ENCODE measurements at regions not wholly inside any gene's neighbourhood (a gene's known extent, or its start where the extent isn't known, plus 50 kb on each side); places are given as distances from the start of the nearest gene placed in this dataset.
"Not testable (repeated sequence)": the region's sequence is repeated elsewhere in the genome, so short reads cannot be mapped to it uniquely, and the experiment has no call there.

GRCh38 chr1:70745199-70745598, 302.4 kb downstream of the PTGER3 start:
- H3K36me3 Mint-ChIP-seq: no peaks in the 10 kb centered on the region
- DNase-seq: no peak
- H3K4me1 Mint-ChIP-seq (ENCODE audit: low read depth): no peaks in the 10 kb centered on the region
- H3K4me3 Mint-ChIP-seq: no peak overlapping the region
- no peak overlapping the region for H3K27ac Mint-ChIP-seq
- no peaks in the 10 kb centered on the region for H3K27me3 Mint-ChIP-seq
- peaks cover 69% of the 10 kb centered on the region for H3K9me3 Mint-ChIP-seq
- CTCF ChIA-PET: no interaction called here
- POLR2A ChIA-PET: no interaction called here
- intact Hi-C loops (cut with micrococcal nuclease): no loop called here

- H3K9me3 Mint-ChIP-seq: peaks cover 76% of the 10 kb centered on the region
- H3K4me3 Mint-ChIP-seq; H3K27ac Mint-ChIP-seq; DNase-seq; H3K36me3 Mint-ChIP-seq; POLR2A ChIA-PET; H3K4me1 Mint-ChIP-seq (ENCODE audit: low read depth); H3K27me3 Mint-ChIP-seq; CTCF ChIA-PET; intact Hi-C loops (cut with micrococcal nuclease): not testable (repeated sequence)
Observed at GRCh38 chr1:70746062-70746461, 301.6 kb downstream of the PTGER3 start.

GRCh38 chr1:70747123-70747522, 300.5 kb downstream of the PTGER3 start:
- H3K4me1 Mint-ChIP-seq (ENCODE audit: low read depth); H3K27me3 Mint-ChIP-seq; H3K36me3 Mint-ChIP-seq; intact Hi-C loops (cut with micrococcal nuclease); H3K27ac Mint-ChIP-seq; POLR2A ChIA-PET; CTCF ChIA-PET; DNase-seq; H3K4me3 Mint-ChIP-seq: not testable (repeated sequence)
- peaks cover 73% of the 10 kb centered on the region for H3K9me3 Mint-ChIP-seq

- POLR2A ChIA-PET; CTCF ChIA-PET; H3K4me3 Mint-ChIP-seq; intact Hi-C loops (cut with micrococcal nuclease); H3K4me1 Mint-ChIP-seq (ENCODE audit: low read depth); DNase-seq; H3K27me3 Mint-ChIP-seq; H3K36me3 Mint-ChIP-seq; H3K27ac Mint-ChIP-seq: not testable (repeated sequence)
- peaks cover 44% of the 10 kb centered on the region for H3K9me3 Mint-ChIP-seq
Observed at GRCh38 chr1:70751676-70752287, 295.8 kb downstream of the PTGER3 start.

- intact Hi-C loops (cut with micrococcal nuclease): no loop called here
- peaks cover 18% of the 10 kb centered on the region for H3K9me3 Mint-ChIP-seq
- H3K4me1 Mint-ChIP-seq (ENCODE audit: low read depth): no peaks in the 10 kb centered on the region
- H3K27me3 Mint-ChIP-seq: no peaks in the 10 kb centered on the region
- no peak for DNase-seq
- H3K27ac Mint-ChIP-seq: no peak overlapping the region
- POLR2A ChIA-PET: no interaction called here
- CTCF ChIA-PET: no interaction called here
- H3K4me3 Mint-ChIP-seq: no peak overlapping the region
- no peaks in the 10 kb centered on the region for H3K36me3 Mint-ChIP-seq
Observed at GRCh38 chr1:70754701-70755100, 292.9 kb downstream of the PTGER3 start.

- POLR2A ChIA-PET: no interaction called here
- no peak for DNase-seq
- H3K36me3 Mint-ChIP-seq: no peaks in the 10 kb centered on the region
- H3K9me3 Mint-ChIP-seq: no peaks in the 10 kb centered on the region
- H3K4me1 Mint-ChIP-seq (ENCODE audit: low read depth): no peaks in the 10 kb centered on the region
- H3K27me3 Mint-ChIP-seq: no peaks in the 10 kb centered on the region
- intact Hi-C loops (cut with micrococcal nuclease): no loop called here
- CTCF ChIA-PET: no interaction called here
- H3K27ac Mint-ChIP-seq: no peak overlapping the region
- no peak overlapping the region for H3K4me3 Mint-ChIP-seq
Observed at GRCh38 chr1:70760154-70760553, 287.5 kb downstream of the PTGER3 start.

GRCh38 chr1:70762386-70762785, 285.2 kb downstream of the PTGER3 start:
- Mint-ChIP-seq H3K27me3 (no peaks in the 10 kb centered on the region), H3K4me3 (no peak overlapping the region), H3K4me1 (ENCODE audit: low read depth) (no peaks in the 10 kb centered on the region), H3K9me3 (no peaks in the 10 kb centered on the region), H3K27ac (no peak overlapping the region), H3K36me3 (no peaks in the 10 kb centered on the region)
- no peak for DNase-seq
- intact Hi-C loops (cut with micrococcal nuclease): no loop called here
- ChIA-PET POLR2A (no interaction called here), CTCF (no interaction called here)

- H3K4me3 Mint-ChIP-seq: no peak overlapping the region
Observed at GRCh38 chr1:70764747-70765146, 282.9 kb downstream of the PTGER3 start.

GRCh38 chr1:70767377-70767776, 280.2 kb downstream of the PTGER3 start:
- CTCF ChIA-PET: no interaction called here

More at GRCh38 chr1:70764747-70765146, 282.9 kb downstream of the PTGER3 start:
- intact Hi-C loops (cut with micrococcal nuclease): no loop called here
- Mint-ChIP-seq H3K9me3 (peaks cover 3% of the 10 kb centered on the region), H3K4me1 (ENCODE audit: low read depth) (no peaks in the 10 kb centered on the region), H3K36me3 (no peaks in the 10 kb centered on the region), H3K27ac (no peak overlapping the region), H3K27me3 (no peaks in the 10 kb centered on the region)
- ChIA-PET CTCF (no interaction called here), POLR2A (no interaction called here)
- no peak for DNase-seq

GRCh38 chr1:70768216-70768615, 279.4 kb downstream of the PTGER3 start:
- no peak for DNase-seq
- no peaks in the 10 kb centered on the region for H3K27me3 Mint-ChIP-seq
- no peak overlapping the region for H3K27ac Mint-ChIP-seq
- intact Hi-C loops (cut with micrococcal nuclease): no loop called here
- ChIA-PET CTCF (no interaction called here), POLR2A (no interaction called here)
- H3K4me1 Mint-ChIP-seq (ENCODE audit: low read depth): no peaks in the 10 kb centered on the region
- peaks cover 21% of the 10 kb centered on the region for H3K9me3 Mint-ChIP-seq
- H3K4me3 Mint-ChIP-seq: no peak overlapping the region
- no peaks in the 10 kb centered on the region for H3K36me3 Mint-ChIP-seq

More at GRCh38 chr1:70767377-70767776, 280.2 kb downstream of the PTGER3 start:
- Mint-ChIP-seq H3K4me3 (no peak overlapping the region), H3K4me1 (ENCODE audit: low read depth) (no peaks in the 10 kb centered on the region), H3K27ac (no peak overlapping the region), H3K9me3 (peaks cover 21% of the 10 kb centered on the region), H3K27me3 (no peaks in the 10 kb centered on the region), H3K36me3 (no peaks in the 10 kb centered on the region)
- POLR2A ChIA-PET: no interaction called here
- no peak for DNase-seq
- intact Hi-C loops (cut with micrococcal nuclease): no loop called here

GRCh38 chr1:70778056-70778762, 269.4 kb downstream of the PTGER3 start:
- DNase-seq: no peak
- Mint-ChIP-seq H3K27me3 (no peaks in the 10 kb centered on the region), H3K36me3 (no peaks in the 10 kb centered on the region), H3K9me3 (no peaks in the 10 kb centered on the region), H3K4me3 (no peak overlapping the region), H3K4me1 (ENCODE audit: low read depth) (no peaks in the 10 kb centered on the region), H3K27ac (no peak overlapping the region)
- POLR2A ChIA-PET: no interaction called here
- intact Hi-C loops (cut with micrococcal nuclease): no loop called here
- CTCF ChIA-PET: no interaction called here

- Mint-ChIP-seq H3K4me3 (no peak overlapping the region), H3K27me3 (no peaks in the 10 kb centered on the region), H3K4me1 (ENCODE audit: low read depth) (no peaks in the 10 kb centered on the region), H3K27ac (no peak overlapping the region), H3K36me3 (no peaks in the 10 kb centered on the region), H3K9me3 (no peaks in the 10 kb centered on the region)
- POLR2A ChIA-PET: no interaction called here
- intact Hi-C loops (cut with micrococcal nuclease): no loop called here
- CTCF ChIA-PET: no interaction called here
- DNase-seq: no peak
Observed at GRCh38 chr1:70778934-70779333, 268.7 kb downstream of the PTGER3 start.

- no peak overlapping the region for H3K27ac Mint-ChIP-seq
- CTCF ChIA-PET: no interaction called here
- H3K27me3 Mint-ChIP-seq: no peaks in the 10 kb centered on the region
- no peaks in the 10 kb centered on the region for H3K4me1 Mint-ChIP-seq (ENCODE audit: low read depth)
- POLR2A ChIA-PET: no interaction called here
- intact Hi-C loops (cut with micrococcal nuclease): no loop called here
- no peak overlapping the region for H3K4me3 Mint-ChIP-seq
- no peaks in the 10 kb centered on the region for H3K9me3 Mint-ChIP-seq
- H3K36me3 Mint-ChIP-seq: no peaks in the 10 kb centered on the region
- no peak for DNase-seq
Observed at GRCh38 chr1:70779571-70779970, 268.0 kb downstream of the PTGER3 start.

Measured in activated CD4-positive, alpha-beta memory T cell treated with anti-CD3 and anti-CD28 coated beads for 36 hours (primary cell).